GM12878 (cell line): ENCODE measurements at regions not wholly inside any gene's neighbourhood (a gene's known extent, or its start where the extent isn't known, plus 50 kb on each side); places are given as distances from the start of the nearest gene placed in this dataset.

Experiments used
- CBX3 ChIP-seq: fragments of 200-600 bp; sonication (generic); IDR thresholded peaks from 2 replicates; pipeline ENCODE4 v1.6.1; 2016; ENCODE audit warnings: low read depth, borderline replicate concordance
- FOS ChIP-seq: IDR thresholded peaks from 3 replicates; pipeline ENCODE4 v1.6.1; 2011; ENCODE audit warnings: borderline replicate concordance; ENCODE audit not compliant: insufficient read length; ENCODE audit errors: extremely low read depth
- HSF1 ChIP-seq: fragments of 150-350 bp; IDR thresholded peaks from 2 replicates; pipeline ENCODE4 v1.6.1; 2014; ENCODE audit warnings: mild to moderate bottlenecking, low read depth, low read length
- MAX ChIP-seq: IDR thresholded peaks from 2 replicates; pipeline ENCODE4 v1.6.1; 2012; ENCODE audit warnings: low read depth, low read length, improper control_type of control experiment
- NR2C1 ChIP-seq: fragments of 450-650 bp; IDR thresholded peaks from 2 replicates; pipeline ENCODE4 v1.6.1; 2017; ENCODE audit warnings: antibody characterized with exemption, mild to moderate bottlenecking, moderate library complexity
- ZBTB40 ChIP-seq: fragments of 450-650 bp; IDR thresholded peaks from 2 replicates; pipeline ENCODE4 v1.6.1; 2016; ENCODE audit warnings: mild to moderate bottlenecking, moderate library complexity, borderline replicate concordance
- ZNF217 ChIP-seq: fragments of 450-650 bp; IDR thresholded peaks from 2 replicates; pipeline ENCODE4 v1.6.1; 2017; ENCODE audit warnings: antibody characterized with exemption, mild to moderate bottlenecking

- TF ChIP-seq ZBTB40 (no peak), ZNF217 (no peak), FOS (no peak), NR2C1 (no peak), CBX3 (no peak), HSF1 (no peak), MAX (no peak)
- TF ChIP-seq, all 136 proteins: peak for 0
Measured at GRCh38 chr20:63064310-63064709, 57.5 kb upstream of the BHLHE23 start (continued).
